Spinal cord (tissue), 9 donors: ENCODE measurements at regions not wholly inside any gene's neighbourhood (a gene's known extent, or its start where the extent isn't known, plus 50 kb on each side); places are given as distances from the start of the nearest gene placed in this dataset.
"Not testable (repeated sequence)": the region's sequence is repeated elsewhere in the genome, so short reads cannot be mapped to it uniquely, and the experiment has no call there.

Experiments
- DNase-seq, 6 donors: peaks; one replicate each; pipeline versions ENCODE4 v3.0.0 to v3.0.0-alpha.2; 2013 to 2015; ENCODE audit warnings: low spot score in 6 of 6, low read depth in 4 of 6
- H3K27ac ChIP-seq: one replicate; pipeline ENCODE4 v1.5.1; 2013; ENCODE audit warnings: low read depth, low read length, control low read depth
- H3K27me3 ChIP-seq: one replicate; pipeline ENCODE4 v1.6.1; 2013; ENCODE audit warnings: low read length; ENCODE audit not compliant: control insufficient read depth, insufficient read depth
- H3K36me3 ChIP-seq: one replicate; pipeline ENCODE4 v1.6.1; 2013; ENCODE audit warnings: low read length; ENCODE audit not compliant: control insufficient read depth, insufficient read depth
- H3K4me1 ChIP-seq: one replicate; pipeline ENCODE4 v1.6.1; 2013; ENCODE audit warnings: low read length; ENCODE audit not compliant: control insufficient read depth, insufficient read depth
- H3K4me3 ChIP-seq: one replicate; pipeline ENCODE4 v1.5.1; 2013; ENCODE audit warnings: low read depth, low read length, control low read depth
- H3K9me3 ChIP-seq: one replicate; pipeline ENCODE4 v1.6.1; 2013; ENCODE audit warnings: low read length; ENCODE audit not compliant: control insufficient read depth, insufficient read depth
- WGBS: methylation state at CpG from one replicate; pipeline ENCODE4 v1.1.5; 2013; ENCODE audit warnings: missing lambda C conversion rate; ENCODE audit not compliant: insufficient coverage; 5-methylcytosine and 5-hydroxymethylcytosine counted together
- donor health status: healthy.

DNA sequence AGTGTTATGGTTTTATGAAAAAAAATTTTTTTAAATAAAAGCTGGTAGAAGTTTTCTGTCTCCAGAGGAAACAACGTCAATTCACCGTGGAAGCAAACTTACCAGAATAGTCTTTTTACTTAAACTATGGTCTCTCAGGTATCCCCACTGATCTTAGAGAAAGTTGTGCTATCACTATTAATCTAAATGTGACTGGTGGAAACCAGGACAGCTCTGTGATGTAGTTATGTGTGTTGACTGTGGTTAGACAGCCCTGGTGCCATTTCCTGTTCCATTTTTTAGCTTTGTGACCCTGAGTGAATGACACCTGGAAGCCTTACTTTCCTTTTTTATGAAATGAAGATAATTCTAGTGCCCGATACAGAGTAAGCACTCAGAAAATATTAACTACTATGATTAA, 111.8 kb upstream of the HUWE1 start:
- H3K27ac ChIP-seq, result no peak overlapping the region
- H3K9me3 ChIP-seq, result no peaks in the 10 kb centered on the region
- no peaks in the 10 kb centered on the region for H3K36me3 ChIP-seq
- WGBS, result no CpG with 5 or more reads among the region's 3 CpGs
- no peak overlapping the region for H3K4me3 ChIP-seq
- H3K27me3 ChIP-seq, result no peaks in the 10 kb centered on the region
- no peaks in the 10 kb centered on the region for H3K4me1 ChIP-seq
- no peak for DNase-seq

- Histone ChIP-seq H3K27me3 (no peaks in the 10 kb centered on the region), H3K36me3 (no peaks in the 10 kb centered on the region), H3K9me3 (no peaks in the 10 kb centered on the region), H3K4me3 (no peak overlapping the region), H3K4me1 (no peaks in the 10 kb centered on the region), H3K27ac (no peak overlapping the region)
- WGBS, result 22% methylated on average over 2 of the region's 2 CpGs
- peak; percentile 1 to 83 (median 8) for DNase-seq
These were observed 109.1 kb upstream of the HUWE1 start for GRCh38 chrX:53795576-53795975.

GRCh38 chrX:53794181-53794580, 107.7 kb upstream of the HUWE1 start:
- DNase-seq, result no peak
- Histone ChIP-seq H3K36me3 (no peaks in the 10 kb centered on the region), H3K9me3 (no peaks in the 10 kb centered on the region), H3K4me1 (no peaks in the 10 kb centered on the region), H3K27ac (no peak overlapping the region), H3K27me3 (no peaks in the 10 kb centered on the region), H3K4me3 (no peak overlapping the region)
- WGBS, result 100% methylated on average over 1 of the region's 2 CpGs

GRCh38 chrX:53768865-53769264, 82.3 kb upstream of the HUWE1 start:
- DNase-seq, result no peak
- Histone ChIP-seq H3K36me3 (no peaks in the 10 kb centered on the region), H3K9me3 (no peaks in the 10 kb centered on the region), H3K4me3 (no peak overlapping the region), H3K4me1 (no peaks in the 10 kb centered on the region), H3K27me3 (no peaks in the 10 kb centered on the region), H3K27ac (no peak overlapping the region)
- WGBS, result 71% methylated on average over 3 of the region's 7 CpGs

- DNase-seq, result no peak
- H3K4me1 ChIP-seq, result no peaks in the 10 kb centered on the region
- no peaks in the 10 kb centered on the region for H3K36me3 ChIP-seq
- H3K4me3 ChIP-seq, result no peak overlapping the region
- no peaks in the 10 kb centered on the region for H3K27me3 ChIP-seq
- WGBS, result no CpG with 5 or more reads among the region's 5 CpGs
- H3K27ac ChIP-seq, result no peak overlapping the region
- H3K9me3 ChIP-seq, result no peaks in the 10 kb centered on the region
These were observed 81.9 kb upstream of the HUWE1 start for GRCh38 chrX:53768451-53768850.

DNA sequence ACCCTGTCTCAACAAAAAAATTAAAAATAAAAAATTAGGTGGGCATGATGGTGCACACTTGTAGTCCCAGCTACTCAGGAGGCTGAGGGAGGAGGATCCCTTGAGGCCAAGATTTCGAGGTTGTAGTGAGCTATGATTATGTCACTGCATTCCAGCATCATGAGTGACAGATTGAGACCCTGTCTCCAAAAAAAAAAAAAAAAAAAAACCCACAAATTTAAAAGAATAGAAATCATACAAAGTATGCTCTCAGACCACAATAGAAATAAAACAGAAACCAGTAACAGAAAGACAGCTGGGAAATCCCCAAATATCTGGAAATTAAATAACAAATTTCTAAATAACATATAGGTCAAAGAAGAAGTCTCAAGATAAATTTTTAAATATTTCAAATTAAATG, 81.0 kb upstream of the HUWE1 start:
- Histone ChIP-seq H3K4me1 (no peaks in the 10 kb centered on the region), H3K4me3 (no peak overlapping the region), H3K27me3 (no peaks in the 10 kb centered on the region), H3K27ac (no peak overlapping the region), H3K9me3 (no peaks in the 10 kb centered on the region), H3K36me3 (no peaks in the 10 kb centered on the region)
- no peak for DNase-seq
- WGBS, result no CpG with 5 or more reads among the region's 1 CpG

- H3K27ac ChIP-seq, H3K27me3 ChIP-seq, H3K9me3 ChIP-seq, H3K36me3 ChIP-seq, DNase-seq, H3K4me3 ChIP-seq, H3K4me1 ChIP-seq: not testable (repeated sequence)
- WGBS, result no CpG with 5 or more reads among the region's 1 CpG
These were observed 70.7 kb upstream of the HUWE1 start for GRCh38 chrX:53757181-53757580.

DNA sequence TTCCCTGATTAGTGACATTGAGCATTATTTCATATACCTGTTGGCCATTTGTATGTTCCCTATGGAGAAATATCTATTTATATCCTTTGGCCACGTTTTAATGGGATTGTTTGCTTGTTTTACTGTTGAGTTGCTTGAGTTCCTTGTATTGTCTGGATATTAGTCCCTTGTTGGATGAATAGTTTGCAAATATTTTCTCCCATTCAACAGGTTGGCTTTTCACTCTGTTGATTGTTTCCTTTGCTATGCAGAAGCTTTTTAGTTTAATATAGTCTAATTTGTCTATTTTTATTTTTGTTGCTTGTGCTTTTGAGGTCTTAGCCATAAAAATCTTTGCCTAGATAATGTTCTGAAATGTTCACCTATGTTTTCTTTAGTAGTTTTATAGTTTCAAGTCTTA, 60.2 kb upstream of the HUWE1 start:
- no CpG with 5 or more reads among the region's 1 CpG for WGBS
- Histone ChIP-seq H3K36me3 (no peaks in the 10 kb centered on the region), H3K4me1 (no peaks in the 10 kb centered on the region), H3K27ac (no peak overlapping the region), H3K27me3 (no peaks in the 10 kb centered on the region), H3K4me3 (no peak overlapping the region), H3K9me3 (no peaks in the 10 kb centered on the region)
- DNase-seq, result no peak

- WGBS, result no CpG with 5 or more reads among the region's 1 CpG
- Histone ChIP-seq H3K4me1 (no peaks in the 10 kb centered on the region), H3K4me3 (no peak overlapping the region), H3K27me3 (no peaks in the 10 kb centered on the region), H3K36me3 (no peaks in the 10 kb centered on the region), H3K9me3 (no peaks in the 10 kb centered on the region), H3K27ac (no peak overlapping the region)
- no peak for DNase-seq
These were observed 56.7 kb upstream of the HUWE1 start for GRCh38 chrX:53743244-53743643.

DNA sequence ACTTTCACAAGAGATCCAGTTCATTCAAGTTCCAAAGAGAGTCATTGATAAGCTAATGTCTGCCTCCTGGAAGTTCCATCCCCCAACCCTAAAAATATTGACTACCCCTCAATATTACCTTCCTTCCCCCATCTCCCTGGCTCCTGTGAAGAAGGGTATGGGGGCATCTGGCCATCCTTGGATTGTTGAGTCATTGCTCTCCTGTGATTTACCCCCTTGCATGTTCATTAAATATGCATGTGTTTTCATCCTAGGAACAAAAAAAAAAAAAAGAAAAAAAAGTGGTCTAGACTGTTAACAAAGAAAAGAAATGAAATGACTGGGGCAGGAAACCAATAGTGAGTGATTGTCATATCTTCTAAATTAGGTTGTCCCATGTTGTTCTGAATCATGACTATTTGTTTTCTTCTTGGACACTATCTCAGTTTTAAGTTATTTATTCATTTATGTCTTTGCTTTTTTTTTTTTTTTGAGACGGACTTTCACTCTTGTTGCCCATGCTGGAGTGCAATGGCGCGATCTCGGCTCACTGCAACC, 51.9 kb upstream of the HUWE1 start:
- Histone ChIP-seq H3K4me3 (no peak overlapping the region), H3K9me3 (no peaks in the 10 kb centered on the region), H3K36me3 (no peaks in the 10 kb centered on the region), H3K27me3 (no peaks in the 10 kb centered on the region), H3K27ac (no peak overlapping the region), H3K4me1 (no peaks in the 10 kb centered on the region)
- no peak for DNase-seq
- no CpG with 5 or more reads among the region's 4 CpGs for whole genome bisulfite sequencing
